HK-2 (cell line): ENCODE measurements at regions not wholly inside any gene's neighbourhood (a gene's known extent, or its start where the extent isn't known, plus 50 kb on each side); places are given as distances from the start of the nearest gene placed in this dataset.

Source experiments
- DNase-seq: peaks from one replicate; pipeline ENCODE4 v3.0.0-alpha.2; 2018; ENCODE audit not compliant: unreplicated experiment

- DNase-seq, result no peak
Observed at GRCh38 chr2:156164091-156164720, 168.3 kb downstream of the NR4A2 start.

- no peak for DNase-seq
Observed at GRCh38 chr2:156158808-156159207, 173.7 kb downstream of the NR4A2 start.

- DNase-seq, result no peak
Observed at GRCh38 chr2:156157670-156158069, 174.9 kb downstream of the NR4A2 start.

- no peak for DNase-seq
Observed at GRCh38 chr2:156156580-156156979, 175.9 kb downstream of the NR4A2 start.

- DNase-seq, result no peak
Observed at GRCh38 chr2:156155319-156155718, 177.2 kb downstream of the NR4A2 start.

GRCh38 chr2:156151351-156151750 lies 181.2 kb downstream of the NR4A2 start:
- no peak for DNase-seq

GRCh38 chr2:156147594-156148330 lies 184.8 kb downstream of the NR4A2 start:
- no peak for DNase-seq

- DNase-seq, result no peak
Observed at GRCh38 chr2:156145976-156146375, 186.5 kb downstream of the NR4A2 start.

- DNase-seq, result no peak
Observed at GRCh38 chr2:156145469-156145868, 187.1 kb downstream of the NR4A2 start.

GRCh38 chr2:156136566-156136965 lies 196.0 kb downstream of the NR4A2 start:
- DNase-seq, result no peak

- DNase-seq, result no peak
Observed at GRCh38 chr2:156134887-156135286, 197.6 kb downstream of the NR4A2 start.

- DNase-seq, result no peak
Observed at GRCh38 chr2:156132941-156133340, 199.6 kb downstream of the NR4A2 start.

- DNase-seq, result no peak
Observed at GRCh38 chr2:156132130-156132529, 200.4 kb downstream of the NR4A2 start.

- no peak for DNase-seq
Observed at GRCh38 chr2:156129227-156129626, 203.3 kb downstream of the NR4A2 start.

GRCh38 chr2:156125018-156125417 lies 207.5 kb downstream of the NR4A2 start:
- DNase-seq, result no peak

GRCh38 chr2:156124458-156124857 lies 208.1 kb downstream of the NR4A2 start:
- no peak for DNase-seq

- no peak for DNase-seq
Observed at GRCh38 chr2:156118753-156119416, 213.6 kb downstream of the NR4A2 start.

- no peak for DNase-seq
Observed at GRCh38 chr2:156116113-156116512, 216.4 kb downstream of the NR4A2 start.

GRCh38 chr2:156115338-156115737 lies 217.2 kb downstream of the NR4A2 start:
- no peak for DNase-seq

- no peak for DNase-seq
Observed at GRCh38 chr2:156112323-156112722, 220.2 kb downstream of the NR4A2 start.

- no peak for DNase-seq
Observed at GRCh38 chr2:156110890-156111289, 221.6 kb downstream of the NR4A2 start.

GRCh38 chr2:156099382-156099781 lies 233.1 kb downstream of the NR4A2 start:
- DNase-seq, result no peak

GRCh38 chr2:156098506-156098905 lies 234.0 kb downstream of the NR4A2 start:
- DNase-seq, result no peak
